ENCODE measurements at regions not wholly inside any gene's neighbourhood (a gene's known extent, or its start where the extent isn't known, plus 50 kb on each side); places are given as distances from the start of the nearest gene placed in this dataset.

GRCh38 chr2:174022431-174022830 is 57.3 kb upstream of the SP3 start:
- DNase-seq, result no peak

GRCh38 chr2:174020926-174021662 is 55.9 kb upstream of the SP3 start:
- DNase-seq, result peak; percentile 51 to 74 (median 66)

- peak in 3 of 4 experiments; percentile 36 to 54 (median 52) for DNase-seq
These were observed 54.9 kb upstream of the SP3 start for GRCh38 chr2:174020026-174020425.

- no peak for DNase-seq
These were observed 51.3 kb upstream of the SP3 start for GRCh38 chr2:174016447-174016846.

GRCh38 chr2:174015428-174015827 is 50.3 kb upstream of the SP3 start:
- no peak for DNase-seq
